ENCODE measurements at regions not wholly inside any gene's neighbourhood (a gene's known extent, or its start where the extent isn't known, plus 50 kb on each side); places are given as distances from the start of the nearest gene placed in this dataset.

- 54% methylated on average over 3 of the region's 4 CpGs; no CpG with 5 or more reads in 1 of the 2 donors for WGBS, 2 donors (ENCODE audit: low coverage in 1 of 2)
- no peak for ATAC-seq
- TF ChIP-seq EP300 (IDR thresholded peaks at IDR 0.05) (no peak), CTCF (IDR thresholded peaks at IDR 0.05) (no peak), POLR2AphosphoS5 (IDR thresholded peaks at IDR 0.05) (no peak), POLR2A (IDR thresholded peaks at IDR 0.05) (no peak)
These were observed 201.9 kb upstream of the TCERG1L start for GRCh38 chr10:131513445-131513844.

GRCh38 chr10:131513901-131514300 is 202.4 kb upstream of the TCERG1L start:
- Histone ChIP-seq H3K4me1 (no peaks in the 10 kb centered on the region), H3K4me3 (no peak overlapping the region), H3K27me3 (peaks cover 52% of the 10 kb centered on the region), H3K9me3 (peaks cover 0 to 24% (median 0%) of the 10 kb centered on the region in 3 donors), H3K36me3 (no peaks in the 10 kb centered on the region), H3K27ac (no peak overlapping the region)
- no peak for ATAC-seq
- TF ChIP-seq POLR2AphosphoS5 (IDR thresholded peaks at IDR 0.05) (no peak), EP300 (IDR thresholded peaks at IDR 0.05) (no peak), POLR2A (IDR thresholded peaks at IDR 0.05) (no peak), CTCF (IDR thresholded peaks at IDR 0.05) (no peak)
- 20 to 80% methylated on average over 1 to 5 of the region's 8 CpGs for WGBS, 2 donors (ENCODE audit: low coverage in 1 of 2)

More at GRCh38 chr10:131513445-131513844, 201.9 kb upstream of the TCERG1L start:
- Histone ChIP-seq H3K4me3 (no peak overlapping the region), H3K27me3 (peaks cover 48% of the 10 kb centered on the region), H3K27ac (no peak overlapping the region), H3K36me3 (no peaks in the 10 kb centered on the region), H3K4me1 (no peaks in the 10 kb centered on the region), H3K9me3 (peaks cover 0 to 25% (median 0%) of the 10 kb centered on the region in 3 donors)

DNA sequence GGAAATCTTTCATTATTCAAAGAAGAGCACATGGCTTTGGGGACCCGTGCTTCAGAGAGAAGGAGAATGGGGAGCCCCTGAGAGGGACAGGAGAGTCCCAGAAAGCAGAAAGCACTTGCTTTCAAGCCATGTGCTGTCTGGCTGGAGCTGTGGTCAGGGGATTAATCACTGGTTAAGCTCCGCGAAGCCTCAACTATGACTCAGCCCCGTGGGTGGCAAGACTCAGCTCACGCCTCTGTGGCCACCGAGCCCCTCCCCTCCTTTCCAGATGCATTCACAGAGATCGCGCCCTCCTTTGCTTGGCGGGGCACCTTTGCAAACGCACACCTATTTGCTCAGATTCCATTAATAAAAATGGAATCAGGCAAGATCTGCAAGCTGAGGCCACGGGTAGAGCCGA is 202.9 kb upstream of the TCERG1L start:
- ATAC-seq, result no peak
- H3K4me3 ChIP-seq, result no peak overlapping the region
- TF ChIP-seq POLR2A (IDR thresholded peaks at IDR 0.05) (no peak), CTCF (IDR thresholded peaks at IDR 0.05) (no peak), EP300 (IDR thresholded peaks at IDR 0.05) (no peak), POLR2AphosphoS5 (IDR thresholded peaks at IDR 0.05) (no peak)
- peaks cover 55% of the 10 kb centered on the region for H3K27me3 ChIP-seq
- H3K36me3 ChIP-seq, result no peaks in the 10 kb centered on the region
- peaks cover 0 to 19% (median 0%) of the 10 kb centered on the region in 3 donors for H3K9me3 ChIP-seq
- WGBS, 2 donors (ENCODE audit: low coverage in 1 of 2), result 0 to 23% methylated on average over 2 to 10 of the region's 12 CpGs
- no peak overlapping the region for H3K27ac ChIP-seq
- H3K4me1 ChIP-seq, result no peaks in the 10 kb centered on the region

DNA sequence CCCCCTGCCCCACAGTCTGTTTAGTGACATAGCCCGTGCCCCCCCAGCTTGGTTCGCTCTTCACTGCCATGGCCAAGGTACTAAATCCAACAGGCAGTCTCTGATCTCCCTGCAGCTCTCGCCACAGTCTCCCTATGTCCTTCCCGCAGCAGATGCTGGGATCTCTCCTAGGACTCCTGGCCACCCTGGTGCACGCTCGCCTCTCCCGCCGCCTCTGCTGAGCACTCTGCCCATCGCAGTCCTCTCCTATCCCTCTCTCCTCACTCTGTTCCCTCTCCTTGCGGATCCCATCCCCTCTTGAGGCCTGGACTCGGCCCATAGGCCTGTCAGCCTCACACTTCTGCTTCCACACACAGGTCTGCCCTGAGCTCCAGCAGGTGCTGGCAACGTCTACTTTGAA is 204.8 kb upstream of the TCERG1L start:
- 78 to 100% methylated on average over 1 to 11 of the region's 12 CpGs for WGBS, 2 donors (ENCODE audit: low coverage in 1 of 2)
- no peaks in the 10 kb centered on the region for H3K4me1 ChIP-seq
- H3K27ac ChIP-seq, result no peak overlapping the region
- H3K36me3 ChIP-seq, result no peaks in the 10 kb centered on the region
- H3K4me3 ChIP-seq, result no peak overlapping the region
- H3K9me3 ChIP-seq, result peaks cover 0 to under 1% (median 0%) of the 10 kb centered on the region in 3 donors
- TF ChIP-seq POLR2AphosphoS5 (IDR thresholded peaks at IDR 0.05), result no peak
- no peak for TF ChIP-seq POLR2A (IDR thresholded peaks at IDR 0.05)
- TF ChIP-seq CTCF (IDR thresholded peaks at IDR 0.05), result no peak
- no peak for ATAC-seq
- H3K27me3 ChIP-seq, result peaks cover 64% of the 10 kb centered on the region

- Histone ChIP-seq H3K4me3 (no peak overlapping the region), H3K27ac (no peak overlapping the region), H3K27me3 (peaks cover 52% of the 10 kb centered on the region), H3K4me1 (no peaks in the 10 kb centered on the region), H3K36me3 (no peaks in the 10 kb centered on the region), H3K9me3 (no peaks in the 10 kb centered on the region)
- 95% methylated on average over 6 of the region's 17 CpGs; no CpG with 5 or more reads in 1 of the 2 donors for WGBS, 2 donors (ENCODE audit: low coverage in 1 of 2)
- TF ChIP-seq EP300 (IDR thresholded peaks at IDR 0.05), result no peak
- no peak for TF ChIP-seq POLR2A (IDR thresholded peaks at IDR 0.05)
- TF ChIP-seq CTCF (IDR thresholded peaks at IDR 0.05), result no peak
- TF ChIP-seq POLR2AphosphoS5 (IDR thresholded peaks at IDR 0.05), result no peak
- ATAC-seq, result no peak
These were observed 206.3 kb upstream of the TCERG1L start for GRCh38 chr10:131517781-131518180.

Data from gastroesophageal sphincter (tissue), 4 donors.